Effector memory CD8-positive, alpha-beta T cell (primary cell): ENCODE measurements at regions not wholly inside any gene's neighbourhood (a gene's known extent, or its start where the extent isn't known, plus 50 kb on each side); places are given as distances from the start of the nearest gene placed in this dataset.
"Not testable (repeated sequence)": the region's sequence is repeated elsewhere in the genome, so short reads cannot be mapped to it uniquely, and the experiment has no call there.

Experiments used
- ATAC-seq: fragments of 150-1000 bp; cut with Tn5 transposase; replicated peaks from 2 replicates; pipeline ENCODE4 v1.10.0; 2021; ENCODE audit warnings: mild to moderate bottlenecking, moderate library complexity
- DNase-seq, 3 experiments: peaks; one replicate each; pipeline ENCODE4 v3.0.0; 2021
- H3K27ac Mint-ChIP-seq, 2 donors: one replicate each; pipeline ENCODE4 v1.8.0; 2022; ENCODE audit warnings: mild to moderate bottlenecking in 2 of 2, mixed read lengths in 2 of 2, moderate library complexity in 2 of 2
- H3K27me3 Mint-ChIP-seq, 2 donors: one replicate each; pipeline ENCODE4 v1.8.0; 2022; ENCODE audit warnings: mixed read lengths in 2 of 2
- H3K36me3 Mint-ChIP-seq: one replicate; pipeline ENCODE4 v1.8.0; 2022; ENCODE audit warnings: mild to moderate bottlenecking, moderate library complexity, mixed read lengths; ENCODE audit not compliant: insufficient read depth
- H3K4me1 Mint-ChIP-seq, 2 donors: one replicate each; pipeline ENCODE4 v1.8.0; 2022; ENCODE audit warnings: low read depth in 2 of 2, mixed read lengths in 2 of 2
- H3K4me3 Mint-ChIP-seq, 2 donors: one replicate each; pipeline ENCODE4 v1.8.0; 2022; ENCODE audit warnings: mild to moderate bottlenecking in 2 of 2, mixed read lengths in 2 of 2, moderate library complexity in 2 of 2
- H3K9me3 Mint-ChIP-seq, 2 donors: one replicate each; pipeline ENCODE4 v1.8.0; 2022; ENCODE audit warnings: mixed read lengths in 2 of 2

GRCh38 chr6:115835314-115835713 is 225.4 kb downstream of the FRK start:
- no peaks in the 10 kb centered on the region for H3K36me3 Mint-ChIP-seq
- H3K9me3 Mint-ChIP-seq: peaks cover 7% of the 10 kb centered on the region in 2 donors
- H3K4me1 Mint-ChIP-seq: no peaks in the 10 kb centered on the region
- H3K27me3 Mint-ChIP-seq: no peaks in the 10 kb centered on the region
- H3K4me3 Mint-ChIP-seq: no peak overlapping the region
- no peak for ATAC-seq
- no peak for DNase-seq
- no peak overlapping the region for H3K27ac Mint-ChIP-seq

GRCh38 chr6:115834542-115834941 is 226.1 kb downstream of the FRK start:
- not testable (repeated sequence) for DNase-seq, H3K27me3 Mint-ChIP-seq, H3K27ac Mint-ChIP-seq, H3K4me1 Mint-ChIP-seq, ATAC-seq, H3K36me3 Mint-ChIP-seq, H3K9me3 Mint-ChIP-seq, H3K4me3 Mint-ChIP-seq

- ATAC-seq (no peak), DNase-seq (no peak)
- Mint-ChIP-seq H3K27ac (no peak overlapping the region), H3K27me3 (no peaks in the 10 kb centered on the region), H3K4me1 (no peaks in the 10 kb centered on the region), H3K9me3 (peaks cover 7% of the 10 kb centered on the region in 2 donors), H3K4me3 (no peak overlapping the region), H3K36me3 (no peaks in the 10 kb centered on the region)
Measured at GRCh38 chr6:115832786-115833185, 227.9 kb downstream of the FRK start.

GRCh38 chr6:115832186-115832585 is 228.5 kb downstream of the FRK start:
- Mint-ChIP-seq H3K4me1 (no peaks in the 10 kb centered on the region), H3K9me3 (peaks cover 7% of the 10 kb centered on the region in 2 donors), H3K36me3 (no peaks in the 10 kb centered on the region), H3K4me3 (no peak overlapping the region), H3K27ac (no peak overlapping the region), H3K27me3 (no peaks in the 10 kb centered on the region)
- ATAC-seq: no peak
- no peak for DNase-seq

- H3K27me3 Mint-ChIP-seq: no peaks in the 10 kb centered on the region
- H3K27ac Mint-ChIP-seq: no peak overlapping the region
- no peaks in the 10 kb centered on the region for H3K4me1 Mint-ChIP-seq
- DNase-seq (no peak), ATAC-seq (no peak)
- no peaks in the 10 kb centered on the region for H3K36me3 Mint-ChIP-seq
- no peak overlapping the region for H3K4me3 Mint-ChIP-seq
- H3K9me3 Mint-ChIP-seq: peaks cover 2 to 3% of the 10 kb centered on the region in 2 donors
Measured at GRCh38 chr6:115830895-115831294, 229.8 kb downstream of the FRK start.

GRCh38 chr6:115821798-115822197 is 238.9 kb downstream of the FRK start:
- H3K4me3 Mint-ChIP-seq: no peak overlapping the region
- no peaks in the 10 kb centered on the region for H3K36me3 Mint-ChIP-seq
- H3K4me1 Mint-ChIP-seq: no peaks in the 10 kb centered on the region
- no peak for ATAC-seq
- H3K9me3 Mint-ChIP-seq: peaks cover 3 to 16% of the 10 kb centered on the region in 2 donors
- no peak overlapping the region for H3K27ac Mint-ChIP-seq
- H3K27me3 Mint-ChIP-seq: no peaks in the 10 kb centered on the region
- DNase-seq: no peak

- Mint-ChIP-seq H3K36me3 (no peaks in the 10 kb centered on the region), H3K4me1 (no peaks in the 10 kb centered on the region), H3K4me3 (no peak overlapping the region), H3K27me3 (no peaks in the 10 kb centered on the region), H3K9me3 (peaks cover 3 to 18% of the 10 kb centered on the region in 2 donors), H3K27ac (no peak overlapping the region)
- no peak for DNase-seq
- ATAC-seq: no peak
Measured at GRCh38 chr6:115819506-115819905, 241.2 kb downstream of the FRK start.

- peaks cover 3 to 18% of the 10 kb centered on the region in 2 donors for H3K9me3 Mint-ChIP-seq
- no peak for DNase-seq
- no peak for ATAC-seq
- no peak overlapping the region for H3K4me3 Mint-ChIP-seq
- H3K36me3 Mint-ChIP-seq: no peaks in the 10 kb centered on the region
- H3K27me3 Mint-ChIP-seq: no peaks in the 10 kb centered on the region
- H3K27ac Mint-ChIP-seq: no peak overlapping the region
- no peaks in the 10 kb centered on the region for H3K4me1 Mint-ChIP-seq
Measured at GRCh38 chr6:115817161-115817560, 243.5 kb downstream of the FRK start.

GRCh38 chr6:115814907-115815306 is 245.8 kb downstream of the FRK start:
- Mint-ChIP-seq H3K9me3 (peaks cover 5 to 18% of the 10 kb centered on the region in 2 donors), H3K4me3 (no peak overlapping the region)
- no peak for ATAC-seq

GRCh38 chr6:115811541-115811940 is 249.2 kb downstream of the FRK start:
- Mint-ChIP-seq H3K9me3 (peaks cover under 1 to 2% of the 10 kb centered on the region in 2 donors), H3K36me3 (no peaks in the 10 kb centered on the region), H3K4me3 (no peak overlapping the region), H3K4me1 (no peaks in the 10 kb centered on the region), H3K27me3 (no peaks in the 10 kb centered on the region), H3K27ac (no peak overlapping the region)
- DNase-seq (no peak), ATAC-seq (no peak)

More at GRCh38 chr6:115814907-115815306, 245.8 kb downstream of the FRK start:
- DNase-seq: no peak
- Mint-ChIP-seq H3K27me3 (no peaks in the 10 kb centered on the region), H3K4me1 (no peaks in the 10 kb centered on the region), H3K36me3 (no peaks in the 10 kb centered on the region), H3K27ac (no peak overlapping the region)

- Mint-ChIP-seq H3K4me1 (no peaks in the 10 kb centered on the region), H3K36me3 (no peaks in the 10 kb centered on the region)
Measured at GRCh38 chr6:115798229-115798628, 262.5 kb downstream of the FRK start.

GRCh38 chr6:115796829-115797228 is 263.9 kb downstream of the FRK start:
- Mint-ChIP-seq H3K27ac (no peak overlapping the region), H3K36me3 (no peaks in the 10 kb centered on the region), H3K27me3 (no peaks in the 10 kb centered on the region), H3K9me3 (peaks cover 0 to 3% of the 10 kb centered on the region in 2 donors), H3K4me3 (no peak overlapping the region), H3K4me1 (no peaks in the 10 kb centered on the region)
- ATAC-seq: no peak
- no peak for DNase-seq

More at GRCh38 chr6:115798229-115798628, 262.5 kb downstream of the FRK start:
- Mint-ChIP-seq H3K4me3 (no peak overlapping the region), H3K27me3 (no peaks in the 10 kb centered on the region), H3K27ac (no peak overlapping the region), H3K9me3 (peaks cover 0 to 3% of the 10 kb centered on the region in 2 donors)
- no peak for ATAC-seq
- no peak for DNase-seq

GRCh38 chr6:115796061-115796460 is 264.6 kb downstream of the FRK start:
- Mint-ChIP-seq H3K9me3 (peaks cover 0 to 4% of the 10 kb centered on the region in 2 donors), H3K36me3 (no peaks in the 10 kb centered on the region), H3K4me3 (no peak overlapping the region), H3K27ac (no peak overlapping the region), H3K4me1 (no peaks in the 10 kb centered on the region), H3K27me3 (no peaks in the 10 kb centered on the region)
- ATAC-seq: no peak
- DNase-seq: no peak

GRCh38 chr6:115783402-115784061 is 277.2 kb downstream of the FRK start:
- DNase-seq: no peak
- Mint-ChIP-seq H3K4me3 (no peak overlapping the region), H3K4me1 (no peaks in the 10 kb centered on the region), H3K9me3 (peaks cover 0 to 5% of the 10 kb centered on the region in 2 donors), H3K27ac (no peak overlapping the region), H3K27me3 (no peaks in the 10 kb centered on the region), H3K36me3 (no peaks in the 10 kb centered on the region)
- no peak for ATAC-seq
